ENCODE measurements at regions not wholly inside any gene's neighbourhood (a gene's known extent, or its start where the extent isn't known, plus 50 kb on each side); places are given as distances from the start of the nearest gene placed in this dataset.

DNA sequence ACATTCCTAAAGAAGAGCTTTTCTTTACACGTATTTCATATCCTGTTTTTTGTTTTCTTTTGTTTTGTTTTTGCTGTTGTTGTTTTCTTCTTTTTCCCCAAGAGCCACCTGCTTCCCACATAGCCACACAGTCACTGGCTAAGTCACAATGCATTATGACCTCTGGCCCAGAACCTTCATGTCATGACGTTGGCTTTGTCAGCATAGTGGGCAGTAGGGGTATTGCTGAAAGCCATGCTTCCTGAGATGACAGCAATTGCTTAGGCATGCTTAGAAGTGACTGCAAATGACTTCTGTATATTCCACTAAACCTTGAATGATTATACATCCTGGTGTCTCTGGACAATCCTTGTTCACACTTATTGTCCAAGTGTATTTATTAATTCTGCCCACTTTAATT is 375.8 kb downstream of the TAF11L14 start:
- H3K36me3 Mint-ChIP-seq (ENCODE audit: low read depth), result no peaks in the 10 kb centered on the region
- no peak overlapping the region for H3K4me3 Mint-ChIP-seq (ENCODE audit: low read depth)
- no peak overlapping the region for H3K27ac Mint-ChIP-seq
- intact Hi-C loops (cut with micrococcal nuclease), result no loop called here
- H3K9me3 Mint-ChIP-seq, result peaks cover 39% of the 10 kb centered on the region
- no peaks in the 10 kb centered on the region for H3K4me1 Mint-ChIP-seq (ENCODE audit: low read depth)
- no peak for DNase-seq (ENCODE audit: low spot score)
- H3K27me3 Mint-ChIP-seq (ENCODE audit: low read depth), result no peaks in the 10 kb centered on the region

DNA sequence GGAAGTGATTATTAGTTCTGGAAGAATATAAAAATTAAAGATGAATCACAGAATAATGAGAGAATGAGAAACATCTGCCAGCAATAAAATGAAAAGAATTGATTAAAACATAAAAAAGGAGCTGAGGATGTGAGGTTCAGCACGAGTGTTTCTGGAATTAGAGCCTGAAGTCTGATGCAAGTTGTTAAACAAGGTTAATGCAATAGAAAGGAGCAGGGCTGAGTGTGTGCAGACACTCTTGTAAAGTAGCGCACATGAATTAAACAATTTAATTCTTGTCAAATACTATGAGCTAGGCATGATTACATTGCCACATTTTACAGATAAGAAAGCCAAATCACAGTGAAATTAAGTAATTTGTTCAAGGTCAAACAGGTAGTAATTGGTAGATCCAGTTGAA is 384.2 kb downstream of the TAF11L14 start:
- Mint-ChIP-seq H3K4me1 (ENCODE audit: low read depth) (no peaks in the 10 kb centered on the region), H3K27me3 (ENCODE audit: low read depth) (no peaks in the 10 kb centered on the region)
- DNase-seq (ENCODE audit: low spot score), result no peak

DNA sequence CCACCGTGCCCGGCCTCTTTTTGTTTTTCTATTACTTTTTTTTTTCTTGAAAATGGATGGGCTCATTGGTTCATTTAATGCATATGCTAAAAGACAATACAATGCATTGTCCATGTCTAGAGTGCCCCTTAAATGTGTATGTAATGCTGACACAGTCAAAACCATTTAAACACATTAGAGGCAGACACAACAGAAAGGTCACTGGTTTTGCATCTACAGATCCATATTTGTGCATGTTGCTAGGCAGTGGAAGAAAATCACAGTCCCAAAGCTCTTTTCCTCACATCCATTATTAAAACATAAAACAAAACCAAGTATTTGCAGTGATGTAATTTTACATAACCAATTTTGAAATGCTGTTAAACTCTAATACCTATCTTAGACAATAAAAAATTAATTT is 389.0 kb downstream of the TAF11L14 start:
- no peak overlapping the region for H3K27ac Mint-ChIP-seq
- peaks cover 28% of the 10 kb centered on the region for H3K9me3 Mint-ChIP-seq
- no peak for DNase-seq (ENCODE audit: low spot score)
- no peaks in the 10 kb centered on the region for H3K4me1 Mint-ChIP-seq (ENCODE audit: low read depth)
- no peaks in the 10 kb centered on the region for H3K27me3 Mint-ChIP-seq (ENCODE audit: low read depth)
- H3K36me3 Mint-ChIP-seq (ENCODE audit: low read depth), result no peaks in the 10 kb centered on the region
- no peak overlapping the region for H3K4me3 Mint-ChIP-seq (ENCODE audit: low read depth)
- intact Hi-C loops (cut with micrococcal nuclease), result no loop called here

More for the DNA sequence above, 384.2 kb downstream of the TAF11L14 start:
- intact Hi-C loops (cut with micrococcal nuclease), result no loop called here
- Mint-ChIP-seq H3K9me3 (peaks cover 29% of the 10 kb centered on the region), H3K4me3 (ENCODE audit: low read depth) (no peak overlapping the region), H3K27ac (no peak overlapping the region), H3K36me3 (ENCODE audit: low read depth) (no peaks in the 10 kb centered on the region)

DNA sequence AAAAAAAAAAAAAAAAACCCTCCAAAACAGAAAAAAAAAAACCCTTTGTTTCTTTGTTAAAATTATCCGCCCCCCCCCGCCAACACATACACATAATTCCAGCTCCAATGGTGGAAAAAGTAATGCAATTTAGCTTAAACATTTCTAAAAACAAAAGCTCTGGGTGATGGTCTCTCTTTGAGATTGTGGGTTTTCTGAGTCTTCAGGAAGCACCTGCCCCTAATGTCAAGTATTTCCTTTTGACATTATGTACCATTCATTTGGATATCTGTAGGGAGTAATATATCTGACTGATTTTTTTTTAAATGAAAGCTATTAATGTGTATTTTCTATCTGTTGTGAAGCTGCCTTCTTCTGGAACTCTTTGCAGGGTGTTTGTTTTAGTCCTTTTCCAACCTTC is 389.7 kb downstream of the TAF11L14 start:
- Mint-ChIP-seq H3K36me3 (ENCODE audit: low read depth) (no peaks in the 10 kb centered on the region), H3K9me3 (peaks cover 25% of the 10 kb centered on the region), H3K4me1 (ENCODE audit: low read depth) (no peaks in the 10 kb centered on the region), H3K27ac (no peak overlapping the region), H3K4me3 (ENCODE audit: low read depth) (no peak overlapping the region), H3K27me3 (ENCODE audit: low read depth) (no peaks in the 10 kb centered on the region)
- no peak for DNase-seq (ENCODE audit: low spot score)
- intact Hi-C loops (cut with micrococcal nuclease), result no loop called here

DNA sequence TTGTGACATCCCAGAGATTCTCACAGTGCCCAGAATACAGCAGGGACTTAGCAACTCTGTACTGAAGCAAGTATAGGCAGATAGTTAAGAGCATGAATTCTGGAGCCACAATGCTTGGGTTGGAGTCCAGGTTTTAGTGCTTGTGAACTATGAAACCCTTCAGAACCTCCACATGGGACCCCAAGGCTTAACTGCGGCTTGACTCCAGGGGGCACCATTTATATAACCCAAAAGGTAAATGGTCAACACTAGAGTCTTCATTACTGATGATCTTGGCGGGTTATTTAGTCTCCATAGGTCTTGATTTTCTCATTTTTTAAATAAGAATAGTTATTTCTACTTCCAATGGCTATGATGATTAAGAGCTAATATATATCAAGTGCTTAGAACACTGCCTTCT is 390.3 kb downstream of the TAF11L14 start:
- Mint-ChIP-seq H3K9me3 (peaks cover 25% of the 10 kb centered on the region), H3K36me3 (ENCODE audit: low read depth) (no peaks in the 10 kb centered on the region), H3K4me1 (ENCODE audit: low read depth) (no peaks in the 10 kb centered on the region), H3K27ac (no peak overlapping the region), H3K27me3 (ENCODE audit: low read depth) (no peaks in the 10 kb centered on the region), H3K4me3 (ENCODE audit: low read depth) (no peak overlapping the region)
- intact Hi-C loops (cut with micrococcal nuclease), result no loop called here
- no peak for DNase-seq (ENCODE audit: low spot score)

DNA sequence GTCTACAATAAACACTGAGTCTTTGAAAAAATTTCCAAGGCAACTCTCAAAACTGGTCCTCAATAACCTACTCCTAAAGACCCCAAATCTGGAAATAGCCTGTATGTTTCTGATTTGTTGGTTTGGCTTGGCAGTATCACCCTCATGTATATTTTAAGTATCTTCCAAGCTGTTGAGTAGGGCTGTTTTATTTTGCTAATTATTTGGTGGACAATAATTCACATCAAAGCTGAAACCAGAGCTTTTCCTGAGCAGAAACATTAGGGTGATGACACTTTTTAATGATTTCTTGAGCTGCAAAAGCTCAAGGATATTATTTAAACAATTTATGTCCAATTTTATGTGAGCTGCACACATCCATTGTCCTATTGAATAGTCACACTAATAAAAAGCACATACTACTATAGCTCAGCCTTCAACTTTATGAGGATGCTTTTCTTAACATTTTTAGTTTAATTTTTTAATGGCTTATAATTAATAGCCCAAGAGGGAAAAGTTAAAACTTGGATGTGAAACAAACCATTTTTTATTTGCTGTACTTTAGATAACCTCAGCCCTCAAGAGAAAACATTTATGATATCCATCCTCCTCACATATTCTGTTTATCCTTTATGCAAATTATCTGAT is 393.1 kb downstream of the TAF11L14 start:
- Mint-ChIP-seq H3K27me3 (ENCODE audit: low read depth) (no peaks in the 10 kb centered on the region), H3K4me1 (ENCODE audit: low read depth) (no peaks in the 10 kb centered on the region), H3K27ac (no peak overlapping the region), H3K4me3 (ENCODE audit: low read depth) (no peak overlapping the region), H3K9me3 (peaks cover 25% of the 10 kb centered on the region), H3K36me3 (ENCODE audit: low read depth) (no peaks in the 10 kb centered on the region)
- DNase-seq (ENCODE audit: low spot score), result no peak
- intact Hi-C loops (cut with micrococcal nuclease), result no loop called here

DNA sequence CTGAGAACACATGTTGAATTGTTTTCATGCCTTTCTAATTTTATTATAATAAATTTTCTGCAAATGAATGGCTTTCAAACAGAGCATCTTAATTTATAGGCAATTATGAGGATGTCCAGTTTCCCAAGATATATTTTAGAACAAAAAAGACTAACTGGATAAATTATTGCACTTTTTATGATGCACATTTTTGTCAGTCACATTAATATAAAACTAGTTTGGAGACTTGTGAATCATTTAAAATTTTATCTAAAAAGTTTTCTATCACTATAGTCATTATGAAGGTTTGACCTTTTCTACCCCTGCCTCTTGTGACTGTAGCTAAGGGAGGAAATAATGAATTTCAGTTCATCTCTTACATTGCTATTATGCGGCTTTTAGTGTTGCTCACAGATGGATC is 393.8 kb downstream of the TAF11L14 start:
- Mint-ChIP-seq H3K4me1 (ENCODE audit: low read depth) (no peaks in the 10 kb centered on the region), H3K27me3 (ENCODE audit: low read depth) (no peaks in the 10 kb centered on the region), H3K36me3 (ENCODE audit: low read depth) (no peaks in the 10 kb centered on the region), H3K27ac (no peak overlapping the region), H3K9me3 (peaks cover 32% of the 10 kb centered on the region), H3K4me3 (ENCODE audit: low read depth) (no peak overlapping the region)
- no peak for DNase-seq (ENCODE audit: low spot score)
- intact Hi-C loops (cut with micrococcal nuclease), result no loop called here

DNA sequence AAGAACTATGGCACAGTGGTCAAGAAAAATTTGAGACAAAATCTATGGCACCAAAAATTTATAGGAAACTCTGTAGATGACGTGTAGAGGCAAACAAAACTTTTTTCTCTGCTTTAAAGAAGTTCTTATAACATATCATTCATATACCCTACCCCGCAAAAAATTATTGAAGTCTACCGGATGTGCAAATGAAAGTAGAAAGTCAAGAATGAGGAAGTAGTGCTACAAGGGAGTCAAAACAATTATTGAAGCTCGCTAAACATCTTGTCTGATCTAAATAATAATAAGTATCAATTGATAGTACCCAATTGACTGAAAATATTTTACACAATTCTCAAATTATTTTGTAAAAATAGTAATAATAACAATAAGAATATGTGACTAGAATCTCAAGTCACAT is 398.5 kb downstream of the TAF11L14 start:
- DNase-seq (ENCODE audit: low spot score), result no peak
- no peaks in the 10 kb centered on the region for H3K4me1 Mint-ChIP-seq (ENCODE audit: low read depth)
- no peaks in the 10 kb centered on the region for H3K27me3 Mint-ChIP-seq (ENCODE audit: low read depth)
- no peak overlapping the region for H3K27ac Mint-ChIP-seq
- intact Hi-C loops (cut with micrococcal nuclease), result no loop called here
- H3K36me3 Mint-ChIP-seq (ENCODE audit: low read depth), result no peaks in the 10 kb centered on the region
- peaks cover 29% of the 10 kb centered on the region for H3K9me3 Mint-ChIP-seq
- no peak overlapping the region for H3K4me3 Mint-ChIP-seq (ENCODE audit: low read depth)

DNA sequence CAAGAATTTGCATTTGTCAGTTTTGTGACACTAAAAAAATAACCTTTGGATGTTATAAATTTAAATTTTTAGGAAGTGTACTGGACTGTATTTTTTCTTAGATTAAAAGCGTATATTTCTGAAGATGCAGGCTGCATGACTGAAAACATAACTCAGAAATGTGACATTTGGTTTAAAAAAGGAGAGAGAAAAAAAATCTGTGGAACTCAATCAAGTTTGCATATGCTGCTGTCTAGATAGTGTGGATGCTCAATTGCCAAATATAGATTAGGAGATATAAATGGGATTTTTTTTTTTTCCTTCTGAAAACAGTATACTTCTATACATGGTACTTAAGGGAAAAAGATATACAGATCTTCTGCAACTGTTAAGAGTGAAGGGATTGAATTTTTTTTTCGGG is 402.3 kb downstream of the TAF11L14 start:
- no peaks in the 10 kb centered on the region for H3K27me3 Mint-ChIP-seq (ENCODE audit: low read depth)
- H3K4me1 Mint-ChIP-seq (ENCODE audit: low read depth), result no peaks in the 10 kb centered on the region
- peaks cover 27% of the 10 kb centered on the region for H3K9me3 Mint-ChIP-seq
- no peak overlapping the region for H3K27ac Mint-ChIP-seq
- no peak overlapping the region for H3K4me3 Mint-ChIP-seq (ENCODE audit: low read depth)
- no peak for DNase-seq (ENCODE audit: low spot score)
- no peaks in the 10 kb centered on the region for H3K36me3 Mint-ChIP-seq (ENCODE audit: low read depth)
- intact Hi-C loops (cut with micrococcal nuclease), result no loop called here

DNA sequence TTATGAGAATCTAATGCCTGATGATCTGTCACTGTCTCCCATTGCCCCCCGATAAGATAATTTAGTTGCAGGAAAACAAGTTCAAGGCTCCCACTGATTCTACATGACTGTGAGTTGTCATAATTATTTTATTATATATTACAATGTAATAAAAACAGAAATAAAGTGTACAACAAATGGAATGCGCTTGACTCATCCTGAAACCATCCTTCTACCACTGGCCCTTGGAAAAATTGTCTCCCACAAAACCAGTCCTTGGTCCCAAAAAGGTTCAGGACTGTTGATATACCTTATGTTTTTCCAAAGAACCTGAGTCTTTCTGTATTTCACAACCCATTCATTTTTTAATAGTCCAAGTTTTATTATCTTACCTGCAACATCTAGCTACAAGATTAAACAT is 403.5 kb downstream of the TAF11L14 start:
- Mint-ChIP-seq H3K36me3 (ENCODE audit: low read depth) (no peaks in the 10 kb centered on the region), H3K4me3 (ENCODE audit: low read depth) (no peak overlapping the region), H3K27me3 (ENCODE audit: low read depth) (no peaks in the 10 kb centered on the region), H3K4me1 (ENCODE audit: low read depth) (no peaks in the 10 kb centered on the region), H3K27ac (no peak overlapping the region), H3K9me3 (peaks cover 18% of the 10 kb centered on the region)
- intact Hi-C loops (cut with micrococcal nuclease), result no loop called here
- DNase-seq (ENCODE audit: low spot score), result no peak

DNA sequence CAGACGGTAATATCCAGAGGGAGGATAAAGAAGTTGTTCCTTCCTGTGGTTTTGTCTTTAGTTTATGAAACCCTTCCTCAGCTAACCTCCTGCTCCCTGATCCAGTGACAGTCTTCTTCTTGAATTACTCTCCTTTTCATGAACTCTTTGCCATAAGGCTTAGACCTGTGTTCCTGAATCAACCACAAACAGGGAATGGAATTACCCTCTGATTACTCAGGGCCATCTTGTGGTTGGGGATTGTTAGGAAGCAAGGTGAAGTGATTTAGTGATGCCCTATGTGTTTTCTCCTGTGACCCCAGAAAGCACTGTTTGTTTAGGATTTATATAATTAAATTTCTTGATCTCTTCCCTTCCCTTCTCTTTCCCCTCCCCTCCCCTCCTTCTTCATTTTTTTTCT is 409.1 kb downstream of the TAF11L14 start:
- H3K27ac Mint-ChIP-seq, result no peak overlapping the region
- H3K4me3 Mint-ChIP-seq (ENCODE audit: low read depth), result no peak overlapping the region
- peaks cover 19% of the 10 kb centered on the region for H3K9me3 Mint-ChIP-seq
- intact Hi-C loops (cut with micrococcal nuclease), result no loop called here
- H3K36me3 Mint-ChIP-seq (ENCODE audit: low read depth), result no peaks in the 10 kb centered on the region
- no peak for DNase-seq (ENCODE audit: low spot score)
- no peaks in the 10 kb centered on the region for H3K27me3 Mint-ChIP-seq (ENCODE audit: low read depth)
- H3K4me1 Mint-ChIP-seq (ENCODE audit: low read depth), result no peaks in the 10 kb centered on the region

DNA sequence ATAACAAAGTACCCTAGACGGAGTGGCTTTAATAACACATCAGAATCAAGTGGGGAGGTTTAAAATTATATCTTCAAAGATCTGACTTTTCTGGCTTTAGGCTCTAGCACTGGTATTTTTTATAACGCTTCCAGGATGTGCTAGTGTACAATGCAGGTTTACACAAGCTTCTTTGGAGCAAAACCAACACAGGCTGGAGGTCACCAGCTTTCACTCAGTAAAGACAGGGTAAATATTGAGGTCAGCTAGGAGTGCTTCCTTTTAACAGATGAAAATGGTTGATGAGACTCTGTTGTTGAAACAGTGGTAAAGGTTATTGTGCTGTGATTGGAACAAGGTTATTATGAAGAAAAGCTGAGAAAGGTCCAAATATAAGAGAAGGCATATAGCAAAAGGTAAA is 414.2 kb downstream of the TAF11L14 start:
- Mint-ChIP-seq H3K9me3 (peaks cover 25% of the 10 kb centered on the region), H3K36me3 (ENCODE audit: low read depth) (no peaks in the 10 kb centered on the region), H3K27me3 (ENCODE audit: low read depth) (no peaks in the 10 kb centered on the region), H3K4me1 (ENCODE audit: low read depth) (no peaks in the 10 kb centered on the region), H3K4me3 (ENCODE audit: low read depth) (no peak overlapping the region), H3K27ac (no peak overlapping the region)
- no peak for DNase-seq (ENCODE audit: low spot score)
- intact Hi-C loops (cut with micrococcal nuclease), result no loop called here

DNA sequence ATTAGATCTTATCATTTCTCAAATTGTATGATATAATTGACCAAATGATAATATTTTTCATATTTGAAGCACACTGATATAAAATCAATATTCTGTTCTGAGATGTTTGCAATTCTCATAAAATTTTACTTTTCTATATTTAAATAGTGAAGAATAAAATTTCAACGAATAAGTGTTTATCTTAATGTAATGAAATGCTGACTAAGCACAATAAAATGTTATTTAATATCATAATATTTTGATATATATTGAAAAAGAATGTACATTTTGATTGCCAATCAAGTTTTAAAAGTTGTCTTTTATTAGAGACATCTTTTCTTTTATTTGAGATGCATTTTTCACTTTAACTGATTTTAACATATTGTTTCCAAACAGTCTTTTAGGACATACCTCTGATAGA is 416.1 kb downstream of the TAF11L14 start:
- no peak overlapping the region for H3K27ac Mint-ChIP-seq
- H3K4me3 Mint-ChIP-seq (ENCODE audit: low read depth), result no peak overlapping the region
- H3K27me3 Mint-ChIP-seq (ENCODE audit: low read depth), result no peaks in the 10 kb centered on the region
- no peak for DNase-seq (ENCODE audit: low spot score)
- intact Hi-C loops (cut with micrococcal nuclease), result no loop called here
- no peaks in the 10 kb centered on the region for H3K36me3 Mint-ChIP-seq (ENCODE audit: low read depth)
- no peaks in the 10 kb centered on the region for H3K4me1 Mint-ChIP-seq (ENCODE audit: low read depth)
- H3K9me3 Mint-ChIP-seq, result peaks cover 36% of the 10 kb centered on the region

DNA sequence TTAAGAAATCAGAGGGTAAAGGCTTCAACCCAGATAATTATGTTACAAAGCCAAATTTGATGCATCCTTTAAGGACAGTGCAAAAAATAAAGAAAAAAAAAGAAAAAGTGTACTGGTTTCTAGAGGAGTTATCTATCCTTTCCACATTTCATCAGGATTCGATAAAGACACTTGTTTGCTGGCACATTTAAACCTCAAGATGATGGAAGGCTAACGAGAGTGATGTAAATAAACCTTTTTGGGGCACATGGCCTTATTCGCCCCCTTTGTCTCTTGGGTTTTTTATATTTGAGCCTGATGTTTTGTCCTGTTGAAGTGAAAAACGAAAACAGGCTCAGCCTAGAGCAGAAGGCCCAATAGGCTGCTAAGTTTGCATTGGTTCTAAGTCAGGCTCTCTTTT is 416.5 kb downstream of the TAF11L14 start:
- no peaks in the 10 kb centered on the region for H3K36me3 Mint-ChIP-seq (ENCODE audit: low read depth)
- H3K4me3 Mint-ChIP-seq (ENCODE audit: low read depth), result no peak overlapping the region
- H3K27ac Mint-ChIP-seq, result no peak overlapping the region
- no peaks in the 10 kb centered on the region for H3K27me3 Mint-ChIP-seq (ENCODE audit: low read depth)
- intact Hi-C loops (cut with micrococcal nuclease), result no loop called here
- no peaks in the 10 kb centered on the region for H3K4me1 Mint-ChIP-seq (ENCODE audit: low read depth)
- peaks cover 37% of the 10 kb centered on the region for H3K9me3 Mint-ChIP-seq
- DNase-seq (ENCODE audit: low spot score), result no peak

All from activated T-helper 2 cell treated with anti-CD3 and anti-CD28 coated beads, Interferon-gamma antibody, Interleukin-2, Interleukin-4, amounts not matched to agents 10 μg/mL and 5 μg/mL and 100 μg/mL, durations not matched to agents 14 hours and 24 hours and 36 hours (primary cell).